ENCODE measurements at regions not wholly inside any gene's neighbourhood (a gene's known extent, or its start where the extent isn't known, plus 50 kb on each side); places are given as distances from the start of the nearest gene placed in this dataset.

DNA sequence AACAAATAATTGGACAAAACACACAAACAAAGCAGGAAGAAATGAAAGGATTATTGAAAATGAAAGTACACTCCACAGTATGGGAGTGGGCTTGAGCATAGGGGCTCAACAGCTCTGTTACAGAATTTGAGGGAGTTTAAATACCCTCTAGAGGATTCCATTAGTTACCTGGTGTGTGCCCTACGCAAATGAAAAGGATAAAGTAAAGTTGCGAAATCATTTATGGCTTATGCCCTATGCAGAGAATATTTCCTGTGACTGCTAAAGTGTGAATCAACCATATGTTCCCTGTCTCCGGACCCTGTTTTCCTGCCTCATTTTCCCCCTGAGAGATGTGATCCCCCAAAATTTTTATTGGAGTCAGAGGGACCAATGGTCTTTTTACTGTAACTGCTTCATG, 634.6 kb upstream of the CNTNAP2 start:
- no peak for TF ChIP-seq CTCF (IDR thresholded peaks at IDR 0.05)
- TF ChIP-seq POLR2A (IDR thresholded peaks at IDR 0.05), result no peak

All from thyroid gland (tissue), 4 donors.